GM18519 (cell line): ENCODE measurements at regions not wholly inside any gene's neighbourhood (a gene's known extent, or its start where the extent isn't known, plus 50 kb on each side); places are given as distances from the start of the nearest gene placed in this dataset.

Experiments used
- ATAC-seq: cut with Tn5 transposase; IDR thresholded peaks from one replicate; pipeline ENCODE4 v1.9.1; 2021; ENCODE audit warnings: mild to moderate bottlenecking, moderate library complexity; ENCODE audit not compliant: unreplicated experiment, low FRiP score

GRCh38 chr4:75126058-75126457 is 193.1 kb downstream of the PARM1 start:
- ATAC-seq = no peak

GRCh38 chr4:75122424-75123014 is 189.6 kb downstream of the PARM1 start:
- ATAC-seq = no peak

- no peak for ATAC-seq
Measured at GRCh38 chr4:75118739-75119138, 185.8 kb downstream of the PARM1 start.

- no peak for ATAC-seq
Measured at GRCh38 chr4:75110061-75110460, 177.1 kb downstream of the PARM1 start.

- ATAC-seq = peak; percentile 51
Measured at GRCh38 chr4:75107755-75108612, 175.1 kb downstream of the PARM1 start.

- no peak for ATAC-seq
Measured at GRCh38 chr4:75102787-75103085, 169.8 kb downstream of the PARM1 start.

- no peak for ATAC-seq
Measured at GRCh38 chr4:75101906-75102786, 169.2 kb downstream of the PARM1 start.
